HL-60 (cell line): ENCODE measurements at regions not wholly inside any gene's neighbourhood (a gene's known extent, or its start where the extent isn't known, plus 50 kb on each side); places are given as distances from the start of the nearest gene placed in this dataset.

ENCODE experiments used
- DNase-seq, 2 experiments: peaks; one replicate each; pipeline ENCODE4 v3.0.0-alpha.2; 2010 to 2020; ENCODE audit warnings: low read depth in 1 of 2, low spot score in 1 of 2
- H3K27ac ChIP-seq: fragments of 250-450 bp; sonication (Bioruptor Pico); replicated peaks from 2 replicates; pipeline ENCODE4 v1.5.1; 2020; ENCODE audit warnings: mild to moderate bottlenecking, moderate library complexity
- H3K27me3 ChIP-seq: fragments of 250-450 bp; sonication (Bioruptor Pico); 2 replicates; pipeline ENCODE4 v1.5.1; 2021; ENCODE audit warnings: mild to moderate bottlenecking, moderate library complexity; ENCODE audit not compliant: insufficient read depth, poor library complexity, severe bottlenecking
- H3K4me3 ChIP-seq: replicated peaks from 2 replicates; pipeline ENCODE4 v1.5.1; 2011; ENCODE audit warnings: mild to moderate bottlenecking, control low read depth, low read length; ENCODE audit not compliant: insufficient read depth
- GABPA ChIP-seq: IDR thresholded peaks from 2 replicates; pipeline ENCODE4 v1.6.1; 2012; ENCODE audit warnings: low read depth
- POLR2AphosphoS5 ChIP-seq: IDR thresholded peaks from 2 replicates; pipeline ENCODE4 v1.6.1; 2012; ENCODE audit warnings: low read depth
- SPI1 ChIP-seq: IDR thresholded peaks from 2 replicates; pipeline ENCODE4 v1.6.1; 2012; ENCODE audit warnings: low read depth, mild to moderate bottlenecking, borderline replicate concordance
- TF ChIP-seq, protein P1 (sequence below): IDR thresholded peaks from 2 replicates; pipeline ENCODE4 v1.6.1; 2012; ENCODE audit warnings: low read depth; ENCODE audit not compliant: insufficient replicate concordance
- TF ChIP-seq, protein P2 (sequence below): IDR thresholded peaks from one replicate; pipeline ENCODE4 v1.5.1; 2011; ENCODE audit warnings: low read length, control low read depth, inconsistent platforms; ENCODE audit not compliant: insufficient read depth

DNA sequence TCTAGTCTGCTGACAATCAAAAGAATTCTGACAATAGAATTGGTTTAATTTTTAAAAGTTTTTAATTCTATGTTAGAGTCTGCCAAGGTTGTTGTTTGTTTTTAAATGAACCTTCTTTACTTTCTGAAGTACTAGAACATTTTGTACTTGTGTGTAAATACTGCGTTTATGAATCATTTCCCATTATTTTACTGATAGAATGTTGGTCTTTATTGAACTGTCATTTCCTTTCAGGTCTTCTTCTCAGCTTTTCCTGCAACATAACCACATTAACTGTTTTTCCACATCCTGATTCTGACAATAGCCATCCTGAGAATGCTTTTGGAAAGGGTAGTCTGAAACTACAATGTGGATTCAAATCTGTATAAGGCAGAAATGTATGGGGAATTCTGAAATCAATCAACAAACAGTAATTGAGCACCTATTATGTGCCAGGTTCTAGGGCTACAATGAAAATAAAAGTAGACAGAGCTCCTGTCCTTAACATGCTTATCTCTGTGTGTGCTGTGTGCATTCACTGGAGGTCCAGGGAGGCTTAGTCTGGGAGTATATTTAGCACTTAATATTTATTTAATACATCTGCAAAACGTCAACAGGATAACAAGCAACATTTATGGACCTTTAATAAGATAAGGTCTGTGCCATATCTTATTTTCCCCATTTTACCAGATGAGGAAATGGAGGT is 73.1 kb upstream of the SLC38A2 start:
- Histone ChIP-seq H3K27me3 (no peaks in the 10 kb centered on the region), H3K4me3 (no peak overlapping the region), H3K27ac (no peak overlapping the region)
- TF ChIP-seq, protein P1, sequence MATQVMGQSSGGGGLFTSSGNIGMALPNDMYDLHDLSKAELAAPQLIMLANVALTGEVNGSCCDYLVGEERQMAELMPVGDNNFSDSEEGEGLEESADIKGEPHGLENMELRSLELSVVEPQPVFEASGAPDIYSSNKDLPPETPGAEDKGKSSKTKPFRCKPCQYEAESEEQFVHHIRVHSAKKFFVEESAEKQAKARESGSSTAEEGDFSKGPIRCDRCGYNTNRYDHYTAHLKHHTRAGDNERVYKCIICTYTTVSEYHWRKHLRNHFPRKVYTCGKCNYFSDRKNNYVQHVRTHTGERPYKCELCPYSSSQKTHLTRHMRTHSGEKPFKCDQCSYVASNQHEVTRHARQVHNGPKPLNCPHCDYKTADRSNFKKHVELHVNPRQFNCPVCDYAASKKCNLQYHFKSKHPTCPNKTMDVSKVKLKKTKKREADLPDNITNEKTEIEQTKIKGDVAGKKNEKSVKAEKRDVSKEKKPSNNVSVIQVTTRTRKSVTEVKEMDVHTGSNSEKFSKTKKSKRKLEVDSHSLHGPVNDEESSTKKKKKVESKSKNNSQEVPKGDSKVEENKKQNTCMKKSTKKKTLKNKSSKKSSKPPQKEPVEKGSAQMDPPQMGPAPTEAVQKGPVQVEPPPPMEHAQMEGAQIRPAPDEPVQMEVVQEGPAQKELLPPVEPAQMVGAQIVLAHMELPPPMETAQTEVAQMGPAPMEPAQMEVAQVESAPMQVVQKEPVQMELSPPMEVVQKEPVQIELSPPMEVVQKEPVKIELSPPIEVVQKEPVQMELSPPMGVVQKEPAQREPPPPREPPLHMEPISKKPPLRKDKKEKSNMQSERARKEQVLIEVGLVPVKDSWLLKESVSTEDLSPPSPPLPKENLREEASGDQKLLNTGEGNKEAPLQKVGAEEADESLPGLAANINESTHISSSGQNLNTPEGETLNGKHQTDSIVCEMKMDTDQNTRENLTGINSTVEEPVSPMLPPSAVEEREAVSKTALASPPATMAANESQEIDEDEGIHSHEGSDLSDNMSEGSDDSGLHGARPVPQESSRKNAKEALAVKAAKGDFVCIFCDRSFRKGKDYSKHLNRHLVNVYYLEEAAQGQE = no peak
- no peak for TF ChIP-seq GABPA
- TF ChIP-seq, protein P2, sequence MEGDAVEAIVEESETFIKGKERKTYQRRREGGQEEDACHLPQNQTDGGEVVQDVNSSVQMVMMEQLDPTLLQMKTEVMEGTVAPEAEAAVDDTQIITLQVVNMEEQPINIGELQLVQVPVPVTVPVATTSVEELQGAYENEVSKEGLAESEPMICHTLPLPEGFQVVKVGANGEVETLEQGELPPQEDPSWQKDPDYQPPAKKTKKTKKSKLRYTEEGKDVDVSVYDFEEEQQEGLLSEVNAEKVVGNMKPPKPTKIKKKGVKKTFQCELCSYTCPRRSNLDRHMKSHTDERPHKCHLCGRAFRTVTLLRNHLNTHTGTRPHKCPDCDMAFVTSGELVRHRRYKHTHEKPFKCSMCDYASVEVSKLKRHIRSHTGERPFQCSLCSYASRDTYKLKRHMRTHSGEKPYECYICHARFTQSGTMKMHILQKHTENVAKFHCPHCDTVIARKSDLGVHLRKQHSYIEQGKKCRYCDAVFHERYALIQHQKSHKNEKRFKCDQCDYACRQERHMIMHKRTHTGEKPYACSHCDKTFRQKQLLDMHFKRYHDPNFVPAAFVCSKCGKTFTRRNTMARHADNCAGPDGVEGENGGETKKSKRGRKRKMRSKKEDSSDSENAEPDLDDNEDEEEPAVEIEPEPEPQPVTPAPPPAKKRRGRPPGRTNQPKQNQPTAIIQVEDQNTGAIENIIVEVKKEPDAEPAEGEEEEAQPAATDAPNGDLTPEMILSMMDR = no peak
- no peak for TF ChIP-seq POLR2AphosphoS5
- no peak for TF ChIP-seq SPI1
- no peak for DNase-seq

DNA sequence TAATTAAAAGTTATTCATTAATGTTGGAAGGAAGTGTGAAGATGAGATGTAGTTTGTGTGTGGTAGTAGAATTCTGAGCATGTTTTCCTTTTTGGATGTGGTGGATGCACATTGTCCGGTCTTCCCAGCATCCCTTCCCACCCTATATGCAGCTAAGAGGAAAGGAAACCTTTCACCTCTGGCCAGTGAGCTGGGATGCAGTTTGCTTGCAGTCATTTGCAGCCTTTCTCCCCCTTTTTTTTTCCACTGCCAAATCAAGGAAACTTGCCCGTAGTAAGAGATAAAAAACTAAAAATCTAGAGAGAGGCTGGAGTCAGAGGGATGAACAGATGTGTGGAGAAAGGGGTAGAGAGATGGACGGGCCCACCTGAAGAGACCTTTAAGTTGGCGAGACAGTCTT is 72.5 kb upstream of the SLC38A2 start:
- no peaks in the 10 kb centered on the region for H3K27me3 ChIP-seq
- DNase-seq = no peak
- TF ChIP-seq GABPA = no peak
- TF ChIP-seq, protein P1 = no peak
- TF ChIP-seq, protein P2 = no peak
- TF ChIP-seq POLR2AphosphoS5 = no peak
- no peak for TF ChIP-seq SPI1
- no peak overlapping the region for H3K4me3 ChIP-seq
- no peak overlapping the region for H3K27ac ChIP-seq

DNA sequence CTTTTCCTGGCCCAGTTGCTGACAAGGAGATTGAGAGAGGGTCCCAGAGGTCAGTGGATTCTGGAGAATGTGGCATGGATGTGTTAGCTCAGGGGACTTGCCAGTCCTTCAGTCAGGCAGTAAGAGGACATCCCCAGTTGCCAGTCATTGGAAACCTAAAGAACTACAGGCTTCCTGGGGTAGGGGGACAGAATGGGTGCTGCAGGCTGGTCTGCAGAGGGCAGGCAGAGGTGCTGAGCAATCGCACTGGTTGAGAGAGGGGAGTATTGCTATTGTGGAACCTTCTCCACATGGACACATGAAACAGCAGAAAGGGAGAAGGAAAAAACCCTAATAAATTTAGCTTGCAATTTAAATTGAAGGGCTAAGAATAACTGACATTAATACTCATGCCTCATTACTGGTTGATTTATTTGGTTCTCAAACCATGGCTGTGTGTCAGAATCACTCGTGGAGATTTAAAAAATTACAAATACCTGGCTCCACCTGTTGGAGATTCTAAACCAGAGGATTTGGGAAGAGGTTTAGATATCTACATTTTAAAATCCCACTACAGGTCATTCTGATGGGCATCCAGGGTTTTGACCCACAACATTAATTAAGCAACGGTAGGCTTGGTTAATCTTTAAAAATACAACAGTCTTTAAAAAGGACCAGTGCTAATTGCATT is 71.2 kb upstream of the SLC38A2 start:
- TF ChIP-seq, protein P1 = no peak
- TF ChIP-seq, protein P2 = no peak
- TF ChIP-seq POLR2AphosphoS5 (no peak), SPI1 (no peak), GABPA (no peak)
- Histone ChIP-seq H3K27ac (no peak overlapping the region), H3K4me3 (no peak overlapping the region), H3K27me3 (no peaks in the 10 kb centered on the region)
- no peak for DNase-seq
